Lower leg skin (tissue), 3 donors: ENCODE measurements at regions not wholly inside any gene's neighbourhood (a gene's known extent, or its start where the extent isn't known, plus 50 kb on each side); places are given as distances from the start of the nearest gene placed in this dataset.

Source experiments
- POLR2A ChIP-seq, 2 donors: fragments of 450-650 bp; IDR thresholded peaks; one replicate each; pipeline ENCODE4 v1.6.1; 2016 to 2017; ENCODE audit warnings: antibody characterized with exemption in 2 of 2, mild to moderate bottlenecking in 1 of 2, moderate library complexity in 1 of 2
- TF ChIP-seq, protein P1 (sequence below), 3 donors: fragments of 450-650 bp; IDR thresholded peaks; one replicate each; pipeline ENCODE4 v1.5.1; 2016; ENCODE audit warnings: antibody characterized with exemption in 3 of 3, mild to moderate bottlenecking in 3 of 3, moderate library complexity in 2 of 3

DNA sequence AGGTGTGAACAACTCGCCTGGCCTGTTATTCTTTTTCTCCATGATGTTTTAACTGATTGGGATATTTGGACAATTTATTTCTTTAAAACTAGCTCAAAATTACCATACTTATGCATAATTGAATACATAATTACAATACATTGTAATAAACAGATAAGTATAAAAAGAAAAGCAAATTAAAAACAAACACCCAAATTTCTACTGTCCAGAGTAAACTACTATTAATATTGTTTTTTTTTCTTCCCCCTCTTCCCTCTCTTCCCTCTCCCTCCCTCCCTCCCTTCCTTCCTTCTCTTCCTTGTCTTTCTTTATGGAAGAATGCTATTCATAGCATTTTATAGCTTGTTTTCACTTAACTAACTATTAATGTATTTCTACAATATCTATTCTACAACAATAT, 117.7 kb upstream of the IVNS1ABP start:
- TF ChIP-seq, protein P1, sequence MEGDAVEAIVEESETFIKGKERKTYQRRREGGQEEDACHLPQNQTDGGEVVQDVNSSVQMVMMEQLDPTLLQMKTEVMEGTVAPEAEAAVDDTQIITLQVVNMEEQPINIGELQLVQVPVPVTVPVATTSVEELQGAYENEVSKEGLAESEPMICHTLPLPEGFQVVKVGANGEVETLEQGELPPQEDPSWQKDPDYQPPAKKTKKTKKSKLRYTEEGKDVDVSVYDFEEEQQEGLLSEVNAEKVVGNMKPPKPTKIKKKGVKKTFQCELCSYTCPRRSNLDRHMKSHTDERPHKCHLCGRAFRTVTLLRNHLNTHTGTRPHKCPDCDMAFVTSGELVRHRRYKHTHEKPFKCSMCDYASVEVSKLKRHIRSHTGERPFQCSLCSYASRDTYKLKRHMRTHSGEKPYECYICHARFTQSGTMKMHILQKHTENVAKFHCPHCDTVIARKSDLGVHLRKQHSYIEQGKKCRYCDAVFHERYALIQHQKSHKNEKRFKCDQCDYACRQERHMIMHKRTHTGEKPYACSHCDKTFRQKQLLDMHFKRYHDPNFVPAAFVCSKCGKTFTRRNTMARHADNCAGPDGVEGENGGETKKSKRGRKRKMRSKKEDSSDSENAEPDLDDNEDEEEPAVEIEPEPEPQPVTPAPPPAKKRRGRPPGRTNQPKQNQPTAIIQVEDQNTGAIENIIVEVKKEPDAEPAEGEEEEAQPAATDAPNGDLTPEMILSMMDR (IDR thresholded peaks at IDR 0.05) = no peak
- TF ChIP-seq POLR2A (IDR thresholded peaks at IDR 0.05) = no peak
